ENCODE measurements at regions not wholly inside any gene's neighbourhood (a gene's known extent, or its start where the extent isn't known, plus 50 kb on each side); places are given as distances from the start of the nearest gene placed in this dataset.

- TF ChIP-seq E2F5 (CRISPR knock-in tag; IDR thresholded peaks at IDR 0.05) = no peak
- no peak for TF ChIP-seq FOXK1 (CRISPR knock-in tag; IDR thresholded peaks at IDR 0.05)
- no peak for TF ChIP-seq SP1 (CRISPR knock-in tag; conservative IDR thresholded peaks at IDR 0.05)
- no peak for TF ChIP-seq ATF6 (CRISPR knock-in tag; IDR thresholded peaks at IDR 0.05)
- no peak for TF ChIP-seq IRF1 (CRISPR knock-in tag; IDR thresholded peaks at IDR 0.05)
- TF ChIP-seq TEAD4 (CRISPR knock-in tag; IDR thresholded peaks at IDR 0.05) = no peak
- TF ChIP-seq, protein P1, sequence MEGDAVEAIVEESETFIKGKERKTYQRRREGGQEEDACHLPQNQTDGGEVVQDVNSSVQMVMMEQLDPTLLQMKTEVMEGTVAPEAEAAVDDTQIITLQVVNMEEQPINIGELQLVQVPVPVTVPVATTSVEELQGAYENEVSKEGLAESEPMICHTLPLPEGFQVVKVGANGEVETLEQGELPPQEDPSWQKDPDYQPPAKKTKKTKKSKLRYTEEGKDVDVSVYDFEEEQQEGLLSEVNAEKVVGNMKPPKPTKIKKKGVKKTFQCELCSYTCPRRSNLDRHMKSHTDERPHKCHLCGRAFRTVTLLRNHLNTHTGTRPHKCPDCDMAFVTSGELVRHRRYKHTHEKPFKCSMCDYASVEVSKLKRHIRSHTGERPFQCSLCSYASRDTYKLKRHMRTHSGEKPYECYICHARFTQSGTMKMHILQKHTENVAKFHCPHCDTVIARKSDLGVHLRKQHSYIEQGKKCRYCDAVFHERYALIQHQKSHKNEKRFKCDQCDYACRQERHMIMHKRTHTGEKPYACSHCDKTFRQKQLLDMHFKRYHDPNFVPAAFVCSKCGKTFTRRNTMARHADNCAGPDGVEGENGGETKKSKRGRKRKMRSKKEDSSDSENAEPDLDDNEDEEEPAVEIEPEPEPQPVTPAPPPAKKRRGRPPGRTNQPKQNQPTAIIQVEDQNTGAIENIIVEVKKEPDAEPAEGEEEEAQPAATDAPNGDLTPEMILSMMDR (IDR thresholded peaks at IDR 0.05) = no peak
- TF ChIP-seq NFATC4 (CRISPR knock-in tag; IDR thresholded peaks at IDR 0.05) = no peak
- no peak for TF ChIP-seq JUN (CRISPR knock-in tag; IDR thresholded peaks at IDR 0.05)
These were observed 453.8 kb downstream of the RAP2B start (continued) for GRCh38 chr3:153615863-153616262.

GRCh38 chr3:153617463-153617862, 455.4 kb downstream of the RAP2B start:
- DNase-seq (ENCODE audit: low spot score) (no peak), ATAC-seq (no peak)
- ChIA-PET CTCF (interaction anchor here (0.6 kb wide), 1 partner anchor 88 kb away, joined by 3 read pairs; no protein-coding TSS in a partner anchor), POLR2A (interaction anchor here (0.7 to 1.0 kb wide), 2 partner anchors 81 to 454 kb away, joined by 3 to 6 read pairs; no protein-coding TSS in a partner anchor)
- Mint-ChIP-seq H3K4me1 (peaks cover 25% of the 10 kb centered on the region), H3K27me3 (ENCODE audit: low read depth) (no peaks in the 10 kb centered on the region), H3K4me3 (no peak overlapping the region), H3K9me3 (peaks cover 12% of the 10 kb centered on the region), H3K27ac (no peak overlapping the region), H3K36me3 (peaks cover 11% of the 10 kb centered on the region)
- TF ChIP-seq FOXP1 (CRISPR knock-in tag; IDR thresholded peaks at IDR 0.05; ENCODE audit: borderline replicate concordance) = no peak
- TF ChIP-seq NFE2L1 (CRISPR knock-in tag; IDR thresholded peaks at IDR 0.05) = no peak
- no peak for TF ChIP-seq NFATC4 (CRISPR knock-in tag; IDR thresholded peaks at IDR 0.05)

- TF ChIP-seq ATF2 (CRISPR knock-in tag; IDR thresholded peaks at IDR 0.05; ENCODE audit: borderline replicate concordance, low read depth) = no peak
- no peak for TF ChIP-seq SMAD3 (CRISPR knock-in tag; IDR thresholded peaks at IDR 0.05; ENCODE audit: borderline replicate concordance)
- no peak for TF ChIP-seq NFATC4 (CRISPR knock-in tag; IDR thresholded peaks at IDR 0.05)
- POLR2A ChIA-PET = interaction anchor here (1.0 kb wide), 1 partner anchor 455 kb away, joined by 6 read pairs; no protein-coding TSS in a partner anchor
- Mint-ChIP-seq H3K36me3 (peaks cover 11% of the 10 kb centered on the region), H3K27me3 (ENCODE audit: low read depth) (no peaks in the 10 kb centered on the region), H3K27ac (no peak overlapping the region), H3K4me3 (no peak overlapping the region), H3K4me1 (peaks cover 29% of the 10 kb centered on the region), H3K9me3 (peaks cover 12% of the 10 kb centered on the region)
- ATAC-seq (no peak), DNase-seq (ENCODE audit: low spot score) (no peak)
- CTCF ChIA-PET = no interaction called here
These were observed 456.1 kb downstream of the RAP2B start for GRCh38 chr3:153618176-153618575.

DNA sequence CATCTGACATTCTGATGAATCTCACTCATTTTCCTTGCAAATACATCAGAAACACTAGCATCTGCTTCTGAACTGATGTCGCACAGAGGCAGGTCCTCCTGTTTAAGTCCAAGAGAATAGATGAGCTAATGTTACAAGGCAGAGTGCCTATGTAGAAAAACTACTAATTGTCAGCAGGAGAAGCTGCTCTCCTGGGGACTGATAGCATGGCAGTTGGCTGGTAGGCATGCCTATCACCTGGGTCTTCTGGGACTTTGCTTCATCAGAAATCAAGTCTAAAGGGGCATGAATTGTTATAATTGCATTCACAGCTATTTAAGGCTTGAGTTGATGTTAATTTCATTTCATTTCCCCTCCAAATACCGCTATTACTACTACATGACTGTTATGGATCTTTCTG, 457.2 kb downstream of the RAP2B start:
- no peak overlapping the region for H3K4me3 Mint-ChIP-seq
- H3K36me3 Mint-ChIP-seq = peaks cover 11% of the 10 kb centered on the region
- no peaks in the 10 kb centered on the region for H3K27me3 Mint-ChIP-seq (ENCODE audit: low read depth)
- ChIA-PET CTCF (no interaction called here), POLR2A (no interaction called here)
- DNase-seq (ENCODE audit: low spot score) (no peak), ATAC-seq (no peak)
- no peak overlapping the region for H3K27ac Mint-ChIP-seq
- peaks cover 12% of the 10 kb centered on the region for H3K9me3 Mint-ChIP-seq
- H3K4me1 Mint-ChIP-seq = peaks cover 23% of the 10 kb centered on the region
- no peak for TF ChIP-seq SMAD3 (CRISPR knock-in tag; IDR thresholded peaks at IDR 0.05; ENCODE audit: borderline replicate concordance)
- no peak for TF ChIP-seq E2F4 (CRISPR knock-in tag; IDR thresholded peaks at IDR 0.05; ENCODE audit: borderline replicate concordance, low read depth)
- TF ChIP-seq NFATC4 (CRISPR knock-in tag; IDR thresholded peaks at IDR 0.05) = no peak
- TF ChIP-seq KAT7 (CRISPR knock-in tag; IDR thresholded peaks at IDR 0.05; ENCODE audit: borderline replicate concordance) = no peak
- TF ChIP-seq, protein P2, sequence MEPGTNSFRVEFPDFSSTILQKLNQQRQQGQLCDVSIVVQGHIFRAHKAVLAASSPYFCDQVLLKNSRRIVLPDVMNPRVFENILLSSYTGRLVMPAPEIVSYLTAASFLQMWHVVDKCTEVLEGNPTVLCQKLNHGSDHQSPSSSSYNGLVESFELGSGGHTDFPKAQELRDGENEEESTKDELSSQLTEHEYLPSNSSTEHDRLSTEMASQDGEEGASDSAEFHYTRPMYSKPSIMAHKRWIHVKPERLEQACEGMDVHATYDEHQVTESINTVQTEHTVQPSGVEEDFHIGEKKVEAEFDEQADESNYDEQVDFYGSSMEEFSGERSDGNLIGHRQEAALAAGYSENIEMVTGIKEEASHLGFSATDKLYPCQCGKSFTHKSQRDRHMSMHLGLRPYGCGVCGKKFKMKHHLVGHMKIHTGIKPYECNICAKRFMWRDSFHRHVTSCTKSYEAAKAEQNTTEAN (CRISPR knock-in tag; IDR thresholded peaks at IDR 0.05) = no peak

Measured in WTC11 (cell line).